ENCODE measurements at regions not wholly inside any gene's neighbourhood (a gene's known extent, or its start where the extent isn't known, plus 50 kb on each side); places are given as distances from the start of the nearest gene placed in this dataset.

- DNase-seq (ENCODE audit: low read depth in 4 of 4, low spot score in 2 of 4), result no peak
Observed at GRCh38 chr1:80083892-80084291, 1077.4 kb upstream of the ADGRL4 start.

DNA sequence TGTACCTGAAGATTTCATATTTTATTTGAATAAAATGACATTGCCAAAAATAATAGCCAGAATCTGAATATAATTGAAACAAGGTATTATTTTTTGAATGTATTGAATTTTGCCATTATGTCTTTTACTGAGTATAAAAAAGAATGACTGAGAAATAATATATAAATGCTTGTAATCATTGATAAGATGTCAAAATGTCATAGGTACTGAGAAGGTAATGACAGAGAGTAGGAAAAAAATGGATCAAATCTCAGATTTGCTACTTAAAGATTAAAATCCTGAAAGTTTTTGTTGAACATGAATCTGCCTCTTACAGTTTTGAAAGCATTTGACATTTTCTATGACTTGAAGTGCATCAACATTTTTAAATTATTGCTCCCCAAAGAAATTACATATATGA lies 1069.9 kb upstream of the ADGRL4 start:
- no peak for DNase-seq (ENCODE audit: low read depth in 4 of 4, low spot score in 2 of 4)

GRCh38 chr1:80075351-80075750 lies 1068.8 kb upstream of the ADGRL4 start:
- no peak for DNase-seq (ENCODE audit: low read depth in 4 of 4, low spot score in 2 of 4)

DNA sequence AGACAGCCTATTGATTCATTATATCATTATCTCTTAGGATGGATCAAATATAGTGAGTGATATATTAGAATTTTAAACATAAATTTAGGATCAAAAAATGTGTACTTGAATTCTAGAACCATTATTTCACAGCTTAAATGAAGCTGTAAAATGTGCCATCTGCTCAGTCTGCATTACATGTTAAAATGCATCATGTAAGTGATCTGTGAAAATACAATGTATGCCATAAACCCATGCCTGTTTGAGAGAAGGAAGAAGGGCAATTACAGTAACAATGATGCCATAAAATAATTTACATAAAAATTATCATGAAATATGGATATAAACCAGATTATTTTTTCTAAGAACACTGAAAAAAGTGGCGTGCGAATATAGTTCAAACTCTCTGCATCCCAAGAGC lies 1066.0 kb upstream of the ADGRL4 start:
- no peak for DNase-seq (ENCODE audit: low read depth in 4 of 4, low spot score in 2 of 4)

DNA sequence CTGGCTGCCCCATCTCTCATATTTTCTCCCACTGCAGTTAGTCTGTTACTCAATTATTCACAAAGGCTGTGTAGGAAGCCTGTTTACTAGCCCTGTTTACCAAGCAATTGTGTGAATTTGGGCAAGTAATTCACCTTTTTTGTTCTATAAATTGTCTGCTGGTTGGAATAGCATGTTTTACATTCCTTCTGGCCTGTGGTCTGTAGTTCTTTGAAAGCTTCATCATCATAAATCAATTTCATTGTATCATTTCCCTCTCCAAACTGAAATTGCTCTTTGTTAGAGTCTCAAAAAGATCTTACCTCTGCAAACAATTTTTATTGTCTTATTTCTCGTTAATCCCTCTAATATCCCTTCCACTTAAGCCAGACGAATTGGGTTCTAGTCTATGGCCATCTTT lies 1059.5 kb upstream of the ADGRL4 start:
- DNase-seq (ENCODE audit: low read depth in 4 of 4, low spot score in 2 of 4), result no peak

DNA sequence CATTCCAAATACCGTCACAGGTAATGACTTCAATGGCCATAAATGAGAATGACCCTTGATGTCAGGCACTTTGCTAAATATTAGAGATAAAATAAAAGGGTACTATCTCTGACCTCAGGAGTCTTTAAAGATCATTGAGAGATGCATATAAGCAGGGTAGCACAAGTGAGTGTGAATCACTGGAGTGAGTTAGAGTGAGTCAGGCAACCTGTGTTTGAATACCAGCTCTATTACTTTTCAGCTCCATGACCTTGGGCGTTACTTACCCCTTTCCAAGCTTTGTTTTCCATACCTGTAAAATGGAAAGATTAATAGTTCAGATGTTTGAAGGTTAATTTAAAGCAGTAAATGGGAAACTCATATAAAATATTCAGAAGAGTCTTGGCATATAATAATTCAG lies 1058.0 kb upstream of the ADGRL4 start:
- no peak for DNase-seq (ENCODE audit: low read depth in 4 of 4, low spot score in 2 of 4)

- DNase-seq (ENCODE audit: low read depth in 4 of 4, low spot score in 2 of 4), result no peak
Observed at GRCh38 chr1:80059940-80060339, 1053.4 kb upstream of the ADGRL4 start.

DNA sequence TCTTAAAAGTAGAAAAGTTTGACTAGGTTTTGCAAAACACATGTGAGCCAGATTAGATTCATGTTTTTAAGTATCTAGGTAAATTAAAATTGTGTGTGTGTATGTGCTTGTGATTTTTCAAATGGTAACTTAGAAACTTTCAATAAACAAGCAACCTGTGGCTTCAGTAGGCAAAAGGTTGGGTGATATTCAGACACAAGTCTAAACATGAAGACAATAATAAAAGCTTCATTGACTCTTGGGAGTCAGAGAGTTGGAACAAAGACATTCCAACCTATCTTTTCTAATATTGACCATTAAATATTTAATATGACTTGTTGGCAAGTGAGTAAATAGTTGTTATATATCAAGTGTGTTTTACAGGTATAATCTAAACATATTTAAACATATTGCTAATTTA lies 1049.6 kb upstream of the ADGRL4 start:
- no peak for DNase-seq (ENCODE audit: low read depth in 4 of 4, low spot score in 2 of 4)

DNA sequence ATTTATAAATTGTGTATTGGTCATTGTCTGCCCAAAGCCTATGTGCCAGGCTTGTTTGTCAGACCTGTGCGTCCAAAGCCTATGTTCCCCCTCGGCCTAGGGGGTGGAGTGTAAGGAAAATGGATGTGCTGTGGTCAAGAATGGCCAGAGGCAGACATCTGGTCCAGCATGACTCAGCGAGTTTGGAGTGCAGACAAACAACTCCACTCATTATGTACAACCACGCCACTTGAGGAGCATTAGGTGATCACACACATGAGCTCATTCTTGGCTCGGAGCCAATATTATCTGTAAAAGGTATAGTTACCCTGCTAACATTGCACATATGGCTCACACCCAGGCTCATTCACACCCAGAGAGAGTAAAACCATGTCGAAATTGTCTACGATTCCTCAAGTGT lies 1047.6 kb upstream of the ADGRL4 start:
- no peak for DNase-seq (ENCODE audit: low read depth in 4 of 4, low spot score in 2 of 4)

DNA sequence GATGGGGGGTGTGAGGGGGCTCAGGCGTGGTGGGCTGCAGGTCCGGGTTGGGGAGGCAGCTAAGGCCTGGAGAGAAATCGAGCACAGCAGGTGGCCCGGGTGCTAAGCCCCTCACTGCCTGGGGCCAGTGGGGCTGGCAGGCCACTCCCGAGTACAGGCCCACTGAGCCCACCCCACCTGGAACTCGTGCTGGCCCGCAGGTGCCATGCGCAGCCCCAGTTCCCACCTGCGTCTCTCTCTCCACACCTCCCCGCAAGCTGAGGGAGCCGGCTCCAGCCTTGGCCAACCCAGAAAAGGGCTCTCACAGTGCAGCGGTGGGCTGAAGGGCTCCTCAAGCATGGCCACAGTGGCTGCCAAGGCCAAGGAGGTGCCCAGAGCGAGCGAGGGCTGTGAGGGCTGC lies 1047.1 kb upstream of the ADGRL4 start:
- DNase-seq (ENCODE audit: low read depth in 4 of 4, low spot score in 2 of 4), result no peak

- no peak for DNase-seq (ENCODE audit: low read depth in 4 of 4, low spot score in 2 of 4)
Observed at GRCh38 chr1:80050523-80050922, 1044.0 kb upstream of the ADGRL4 start.

- DNase-seq (ENCODE audit: low read depth in 4 of 4, low spot score in 2 of 4), result no peak
Observed at GRCh38 chr1:80050085-80050484, 1043.6 kb upstream of the ADGRL4 start.

GRCh38 chr1:80048716-80049115 lies 1042.2 kb upstream of the ADGRL4 start:
- DNase-seq (ENCODE audit: low read depth in 4 of 4, low spot score in 2 of 4), result no peak

GRCh38 chr1:80047791-80048190 lies 1041.3 kb upstream of the ADGRL4 start:
- no peak for DNase-seq (ENCODE audit: low read depth in 4 of 4, low spot score in 2 of 4)

DNA sequence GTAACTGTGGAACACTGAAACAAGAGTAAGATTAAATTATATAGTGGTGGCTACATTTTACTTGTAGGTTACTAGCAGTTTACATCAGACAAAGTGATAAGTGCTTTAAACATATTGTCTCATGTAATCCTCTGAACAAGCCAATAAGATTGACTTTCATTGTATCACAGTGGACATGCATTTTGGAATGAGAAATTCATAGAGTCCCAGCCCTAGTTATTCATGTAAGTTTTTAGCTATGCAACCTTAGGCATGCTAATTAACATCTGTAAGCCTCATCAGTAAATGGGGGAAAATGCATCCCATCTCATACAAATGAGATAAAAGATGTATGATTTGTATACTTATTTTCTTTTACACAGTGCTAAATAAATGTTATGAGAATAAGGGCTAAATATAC lies 1038.1 kb upstream of the ADGRL4 start:
- DNase-seq (ENCODE audit: low read depth in 4 of 4, low spot score in 2 of 4), result no peak

DNA sequence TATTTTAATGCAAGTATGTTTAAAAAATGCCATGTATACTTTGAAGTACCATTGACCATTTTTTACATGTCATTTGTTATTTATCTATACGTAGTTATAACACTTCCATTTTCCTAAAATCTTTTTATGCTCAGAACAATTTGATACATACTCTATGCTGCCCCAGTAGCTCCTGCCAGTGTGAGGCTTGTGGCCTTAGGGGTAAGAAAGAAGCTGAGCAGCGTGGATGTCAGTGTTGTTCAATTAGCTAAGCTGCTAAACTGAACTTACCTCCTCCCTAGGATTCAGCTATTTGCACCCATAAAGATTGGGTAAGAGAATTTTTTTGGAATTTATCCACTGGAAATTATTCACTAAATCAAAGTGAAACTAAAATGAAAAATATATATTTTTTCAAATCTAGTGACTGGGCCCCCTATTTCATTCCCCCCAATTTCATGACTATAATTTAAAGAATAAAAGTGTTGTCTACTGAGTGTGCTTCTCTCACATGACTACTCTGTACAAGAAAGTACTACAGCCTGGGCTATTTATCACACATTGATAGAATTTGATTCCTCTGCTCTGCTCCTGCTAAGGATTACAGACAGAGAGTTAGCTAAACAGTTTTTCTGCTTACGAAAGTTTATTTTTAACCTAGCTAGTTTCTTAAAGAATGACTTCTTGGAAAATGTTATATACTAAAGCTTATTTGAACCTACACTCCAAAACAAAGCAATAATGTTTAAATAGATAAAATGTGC lies 1030.3 kb upstream of the ADGRL4 start:
- DNase-seq (ENCODE audit: low read depth in 4 of 4, low spot score in 2 of 4), result no peak

- DNase-seq (ENCODE audit: low read depth in 4 of 4, low spot score in 2 of 4), result no peak
Observed at GRCh38 chr1:80023358-80023757, 1016.8 kb upstream of the ADGRL4 start.

GRCh38 chr1:80021891-80022290 lies 1015.4 kb upstream of the ADGRL4 start:
- no peak for DNase-seq (ENCODE audit: low read depth in 4 of 4, low spot score in 2 of 4)

DNA sequence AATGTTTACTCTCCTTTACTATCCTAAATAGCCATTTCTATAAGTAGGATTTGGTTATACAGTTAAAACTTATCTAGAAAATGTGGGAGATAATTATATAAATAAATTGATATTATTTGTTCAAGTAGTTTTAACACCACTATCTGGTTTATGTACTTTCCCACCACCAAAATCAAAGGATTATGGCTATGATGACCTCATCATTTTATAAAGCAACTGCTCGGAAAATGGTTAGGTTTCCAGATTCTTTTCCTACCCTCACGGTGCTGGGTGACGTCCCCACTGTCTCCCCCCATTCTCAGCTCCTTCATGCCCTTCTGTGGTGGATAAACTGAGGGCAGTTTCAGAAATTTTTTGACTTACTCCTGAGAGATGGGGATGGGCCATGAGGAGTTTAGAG lies 1011.8 kb upstream of the ADGRL4 start:
- DNase-seq (ENCODE audit: low read depth in 4 of 4, low spot score in 2 of 4), result no peak

GRCh38 chr1:80008934-80009333 lies 1002.4 kb upstream of the ADGRL4 start:
- DNase-seq (ENCODE audit: low read depth in 4 of 4, low spot score in 2 of 4), result no peak

- no peak for DNase-seq (ENCODE audit: low read depth in 4 of 4, low spot score in 2 of 4)
Observed at GRCh38 chr1:80003250-80003649, 996.7 kb upstream of the ADGRL4 start.

- no peak for DNase-seq (ENCODE audit: low read depth in 4 of 4, low spot score in 2 of 4)
Observed at GRCh38 chr1:79988401-79988800, 981.9 kb upstream of the ADGRL4 start.

DNA sequence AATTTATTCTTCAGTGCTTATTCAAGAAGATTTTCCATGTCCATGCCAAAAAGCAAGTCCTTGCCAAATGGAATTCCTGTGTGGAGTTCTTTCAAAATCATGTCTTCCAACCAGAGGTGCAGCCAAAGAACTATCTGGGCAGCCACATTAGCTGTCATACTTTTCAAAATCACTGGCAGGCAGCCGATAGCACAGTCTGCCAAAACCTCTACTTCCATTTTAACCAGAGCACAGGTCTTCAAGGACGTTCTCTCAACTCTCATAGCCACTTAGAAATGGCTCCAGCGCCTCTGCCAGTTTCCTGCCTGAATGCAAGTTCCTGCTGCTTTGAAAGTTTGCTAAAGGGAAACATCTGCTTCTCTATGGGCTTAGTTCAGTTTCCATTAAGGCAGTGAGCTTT lies 975.7 kb upstream of the ADGRL4 start:
- no peak for DNase-seq (ENCODE audit: low read depth in 4 of 4, low spot score in 2 of 4)
